Hepatocyte (in vitro differentiated cells): ENCODE measurements at regions not wholly inside any gene's neighbourhood (a gene's known extent, or its start where the extent isn't known, plus 50 kb on each side); places are given as distances from the start of the nearest gene placed in this dataset.
"Not testable (repeated sequence)": the region's sequence is repeated elsewhere in the genome, so short reads cannot be mapped to it uniquely, and the experiment has no call there.

Source experiments
- CTCF ChIP-seq: fragments of 200-600 bp; sonication (generic); IDR thresholded peaks from 2 replicates; pipeline ENCODE4 v1.5.1; 2016; ENCODE audit warnings: antibody characterized with exemption, mild to moderate bottlenecking; ENCODE audit not compliant: poor library complexity
- EZH2 ChIP-seq: fragments of 200-600 bp; sonication (generic); IDR thresholded peaks from 2 replicates; pipeline ENCODE4 v1.6.1; 2016; ENCODE audit warnings: antibody characterized with exemption, mild to moderate bottlenecking, borderline replicate concordance
- EZH2phosphoT487 ChIP-seq: fragments of 200-600 bp; sonication (generic); IDR thresholded peaks from one replicate; pipeline ENCODE4 v1.6.1; 2018; ENCODE audit warnings: antibody characterized with exemption, mild to moderate bottlenecking, low read depth, moderate library complexity; ENCODE audit not compliant: unreplicated experiment, severe bottlenecking

GRCh38 chr2:87638872-87639271, 109.0 kb upstream of the PLGLB2 start:
- not testable (repeated sequence) for TF ChIP-seq CTCF, EZH2phosphoT487, EZH2
